Stimulated activated CD4-positive, alpha-beta T cell treated with anti-CD3 and anti-CD28 coated beads, Interleukin-1b, Interleukin-23, amount 100 ng/mL, for 48 hours (primary cell): ENCODE measurements at regions not wholly inside any gene's neighbourhood (a gene's known extent, or its start where the extent isn't known, plus 50 kb on each side); places are given as distances from the start of the nearest gene placed in this dataset.
"Not testable (repeated sequence)": the region's sequence is repeated elsewhere in the genome, so short reads cannot be mapped to it uniquely, and the experiment has no call there.

Experiments
- DNase-seq: peaks from one replicate; pipeline ENCODE4 v3.0.0-alpha.2; 2020

DNA sequence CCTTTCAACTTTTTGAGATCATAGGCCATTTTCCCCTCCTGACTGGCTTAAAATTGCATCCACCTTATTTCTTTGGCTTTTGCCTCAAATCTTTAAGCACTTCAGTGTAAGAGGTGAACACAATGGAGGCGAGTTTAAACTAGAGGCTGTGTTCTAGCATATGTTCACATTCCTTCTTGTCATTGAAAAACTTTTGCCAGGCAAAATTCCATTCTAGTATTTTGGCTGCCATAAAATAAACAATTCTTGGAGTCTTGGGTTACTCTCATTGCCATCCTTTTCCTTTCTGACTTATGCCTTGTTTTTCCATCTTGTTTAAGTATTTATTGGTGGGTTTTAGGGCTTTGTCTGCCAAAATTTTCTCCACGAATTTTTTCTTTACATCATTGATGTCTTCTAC is 137.3 kb upstream of the ANXA10 start:
- no peak for DNase-seq

DNA sequence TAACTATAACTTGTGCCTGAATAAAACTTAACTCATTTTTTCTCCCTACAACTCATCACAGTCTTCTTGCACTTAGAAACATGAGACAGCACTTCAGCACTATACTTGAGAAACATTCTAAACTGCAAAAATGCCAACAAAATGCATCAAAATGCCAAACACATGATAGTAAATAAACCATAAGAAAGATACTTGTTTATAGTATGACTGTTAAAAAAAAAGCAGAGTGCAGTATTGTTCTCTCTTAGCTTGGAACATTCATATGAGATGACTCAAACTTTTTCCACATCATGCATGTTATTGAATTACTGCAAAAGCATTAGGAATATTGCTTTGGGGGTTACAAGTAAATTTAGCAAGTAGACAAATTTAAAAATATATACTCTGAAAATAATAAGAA is 135.7 kb upstream of the ANXA10 start:
- no peak for DNase-seq

DNA sequence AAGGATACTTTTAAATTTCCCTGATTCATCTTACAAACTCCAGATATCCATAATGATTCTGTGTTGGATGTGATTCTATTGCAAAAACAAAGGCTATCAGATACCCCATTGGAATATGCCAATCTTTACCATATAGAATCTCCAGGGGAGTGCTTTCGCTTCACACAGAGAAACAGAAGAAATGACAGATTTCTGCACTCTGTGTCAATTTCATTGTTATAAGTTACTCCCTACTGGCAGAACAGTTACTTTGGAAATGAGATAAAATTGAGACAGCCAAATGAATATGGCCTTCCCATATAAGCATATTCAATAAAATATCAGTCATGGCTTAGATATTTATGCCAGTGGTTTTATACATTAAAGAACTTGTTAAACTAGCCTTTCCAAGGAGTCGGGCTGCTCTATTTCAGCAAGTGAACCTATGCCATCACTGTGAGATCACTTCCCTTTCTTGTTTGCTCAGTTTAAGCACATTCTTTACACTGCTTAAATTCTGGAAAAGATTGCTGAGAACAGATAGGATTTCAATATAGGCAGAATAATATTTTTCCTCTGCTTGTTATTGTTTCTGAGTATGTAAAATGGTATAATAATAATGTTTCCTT is 127.5 kb upstream of the ANXA10 start:
- no peak for DNase-seq

DNA sequence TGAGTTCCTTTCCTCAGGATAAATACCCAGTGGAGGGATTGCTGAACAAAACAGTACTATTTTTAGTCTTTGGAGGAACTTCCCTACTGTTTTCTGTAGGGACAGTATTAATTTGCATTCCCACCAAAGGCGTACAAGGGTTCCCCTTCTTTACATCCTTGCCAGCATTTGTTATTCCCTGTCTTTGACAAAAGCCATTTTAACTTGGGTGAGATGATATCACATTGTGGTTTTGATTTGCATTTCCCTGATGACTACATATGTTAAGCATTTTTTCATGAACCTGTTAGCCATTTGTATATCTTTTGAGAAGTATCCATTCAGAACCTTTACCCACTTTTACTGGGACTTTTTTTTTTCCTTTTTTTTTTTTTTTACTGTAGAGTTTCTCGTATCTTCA is 126.2 kb upstream of the ANXA10 start:
- DNase-seq, result no peak

DNA sequence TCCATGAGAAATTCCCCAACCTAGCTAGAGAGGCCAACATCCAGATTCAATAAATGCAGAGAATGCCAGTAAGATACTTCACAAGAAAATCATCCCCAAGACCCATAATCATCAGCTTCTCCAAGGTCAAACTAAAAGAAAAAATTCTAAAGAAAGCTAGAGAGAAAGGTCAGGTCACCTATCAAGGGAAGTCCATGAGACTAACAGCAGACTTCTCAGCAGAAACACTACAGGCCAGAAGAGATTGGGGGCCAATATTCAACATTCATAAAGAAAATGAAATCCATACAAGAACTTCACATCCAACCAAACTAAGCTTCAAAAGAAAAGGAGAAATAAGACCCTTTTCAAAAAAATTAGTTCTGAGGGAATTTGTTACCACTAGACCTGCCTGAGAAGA is 118.8 kb upstream of the ANXA10 start:
- no peak for DNase-seq

DNA sequence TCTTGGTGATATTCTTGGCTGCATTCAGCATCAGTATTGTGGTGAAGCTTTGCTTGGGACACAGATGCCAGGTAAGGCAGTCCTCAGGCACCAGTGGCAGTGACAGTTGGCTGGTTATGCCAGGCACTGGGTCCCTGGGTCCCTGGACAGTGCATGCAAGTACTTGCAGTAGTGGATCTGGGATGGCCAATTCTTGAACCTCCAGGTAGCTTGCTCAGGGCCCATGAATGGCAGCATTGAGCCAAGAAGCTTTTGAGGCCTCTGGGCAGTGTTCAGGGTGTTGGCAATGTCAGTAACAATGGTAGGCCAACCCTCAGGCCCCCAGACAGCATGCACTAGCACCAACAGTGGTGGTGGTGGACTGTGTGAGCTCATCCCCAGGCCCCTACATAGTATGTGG is 106.8 kb upstream of the ANXA10 start:
- no peak for DNase-seq

DNA sequence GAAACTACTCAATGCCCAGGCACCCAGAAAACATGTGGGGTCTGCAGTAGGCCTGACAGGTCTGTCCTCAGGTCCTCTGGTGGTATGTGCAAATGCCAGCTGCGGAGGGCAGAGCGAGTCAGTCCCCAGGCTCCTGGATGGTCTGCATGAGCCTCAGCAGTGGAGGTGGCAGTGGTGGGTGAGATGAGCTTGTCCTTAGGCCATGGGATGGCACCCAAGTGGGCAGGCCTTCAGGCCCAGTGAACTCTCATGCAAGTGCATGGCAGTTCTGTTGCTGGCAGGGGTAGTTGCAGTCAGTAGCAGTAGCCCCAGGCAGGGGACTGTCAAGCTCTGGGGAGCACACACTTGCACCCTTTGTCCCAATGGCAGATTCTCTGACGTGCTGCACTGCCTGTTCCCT is 106.3 kb upstream of the ANXA10 start:
- no peak for DNase-seq

DNA sequence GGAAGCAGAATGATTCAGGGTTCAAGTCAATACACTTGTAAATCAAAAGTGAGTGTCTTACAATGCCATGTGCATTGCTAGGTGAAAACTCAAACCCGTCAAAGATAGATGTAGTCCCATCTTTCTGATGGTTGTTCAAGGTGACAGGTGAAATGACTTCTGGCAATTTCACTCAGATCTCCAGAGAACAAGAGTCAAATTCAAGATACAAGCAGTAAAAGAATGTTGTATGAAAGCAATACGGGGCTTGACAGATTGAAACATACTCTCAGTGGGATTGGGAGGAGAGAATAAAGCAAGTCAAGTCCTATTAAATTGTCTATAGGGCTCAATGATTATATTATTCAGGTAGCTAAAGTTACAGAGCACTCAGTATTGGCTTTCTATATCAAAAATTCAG is 105.1 kb upstream of the ANXA10 start:
- no peak for DNase-seq

DNA sequence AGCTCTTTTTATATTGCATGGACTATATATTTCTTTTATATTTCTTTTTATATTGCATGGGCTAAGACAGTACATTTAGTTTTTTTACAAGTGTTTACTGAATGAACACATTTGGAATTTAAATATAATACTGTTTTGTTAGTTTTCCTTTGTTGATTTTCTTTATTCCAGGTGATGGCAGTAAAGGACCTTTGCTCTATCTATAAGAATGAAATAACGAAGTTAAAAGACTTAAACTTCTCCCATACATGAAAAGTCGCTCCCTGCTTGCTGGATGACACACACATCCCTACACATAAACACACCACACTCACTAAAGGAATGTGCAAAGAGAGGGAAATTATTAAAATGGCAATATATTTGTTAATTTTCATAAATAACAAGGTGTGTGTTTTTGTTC is 102.5 kb upstream of the ANXA10 start:
- DNase-seq, result no peak

DNA sequence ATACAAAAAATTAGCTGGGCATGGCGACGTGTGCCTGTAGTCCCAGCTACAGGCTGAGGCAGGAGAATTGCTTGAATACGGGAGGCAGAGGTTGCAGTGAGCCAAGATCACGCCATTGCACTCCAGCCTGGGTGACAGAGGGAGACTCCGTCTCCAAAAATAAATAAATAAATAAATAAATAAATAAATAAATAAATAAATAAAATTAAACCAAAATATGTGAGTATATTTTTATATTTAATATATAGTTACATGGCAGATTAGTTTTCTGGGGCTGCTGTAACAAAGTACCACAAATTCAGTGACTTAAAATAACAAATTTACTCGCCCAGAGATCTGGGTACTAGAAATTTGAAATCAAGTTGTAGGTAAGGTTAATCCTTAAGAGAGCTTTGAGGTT is 84.2 kb upstream of the ANXA10 start:
- not testable (repeated sequence) for DNase-seq

DNA sequence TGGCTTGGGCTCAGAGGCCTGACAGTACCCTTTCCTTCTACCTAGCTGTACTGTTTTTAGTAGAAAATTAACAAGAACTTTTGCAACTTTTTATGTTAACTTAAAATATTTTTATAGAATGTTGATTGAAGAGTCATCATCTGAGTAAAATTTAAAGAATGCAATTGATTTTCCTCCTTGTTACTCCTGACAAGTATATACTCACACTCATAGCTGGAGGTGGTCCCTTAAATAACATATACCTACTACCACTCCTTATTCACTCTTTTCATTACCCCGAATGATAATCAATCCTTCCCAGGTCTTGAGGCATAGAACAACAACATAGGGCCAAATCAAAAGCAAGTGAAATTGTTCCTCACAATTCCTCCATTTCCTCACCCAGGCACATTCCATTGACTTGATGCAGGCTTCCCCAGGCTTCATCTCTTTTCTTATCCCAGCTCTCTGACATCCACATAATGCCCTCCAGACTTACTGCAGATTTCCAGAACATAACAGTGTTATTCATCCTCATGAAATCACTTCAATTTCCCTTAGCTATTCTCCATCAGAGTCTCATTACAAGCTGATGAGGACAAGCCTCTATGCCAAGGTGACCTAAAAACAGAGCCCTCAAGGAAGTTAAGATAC is 73.2 kb upstream of the ANXA10 start:
- DNase-seq, result no peak

DNA sequence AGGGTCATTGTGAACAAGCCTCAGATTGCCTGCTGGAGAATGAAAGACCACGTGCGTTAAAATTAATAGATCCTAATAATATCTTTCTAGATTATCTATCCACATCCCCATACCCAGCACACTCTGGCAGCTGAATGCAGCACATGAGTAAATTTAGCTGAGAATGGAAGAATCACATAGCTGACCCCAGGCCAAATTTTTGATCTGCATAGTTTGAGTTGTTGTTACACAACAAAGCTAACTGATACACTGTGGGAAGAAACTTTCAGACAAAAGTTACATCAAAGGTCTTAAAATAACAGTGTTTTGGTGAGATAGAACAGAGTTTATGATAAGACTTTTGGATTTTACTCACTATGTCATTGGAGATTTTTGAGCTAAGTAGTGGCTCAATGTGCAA is 72.4 kb upstream of the ANXA10 start:
- DNase-seq, result no peak

DNA sequence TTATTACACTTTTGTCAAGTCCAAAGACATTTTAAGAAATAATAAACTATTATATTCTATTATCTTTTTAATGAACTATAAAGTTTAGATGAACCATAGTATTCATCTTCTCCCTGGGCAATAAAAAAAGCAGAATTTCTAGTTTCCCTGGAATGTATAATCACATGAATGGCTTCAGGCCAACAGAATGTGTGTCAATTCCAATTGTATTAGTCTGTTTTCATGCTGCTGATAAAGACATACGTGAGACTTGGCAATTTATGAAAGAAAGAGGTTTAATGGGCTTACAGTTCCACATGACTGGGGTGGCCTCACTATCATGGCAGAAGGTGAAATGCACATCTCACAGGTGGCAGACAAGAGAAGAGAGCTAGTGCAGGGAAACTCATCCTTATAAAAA is 70.7 kb upstream of the ANXA10 start:
- DNase-seq, result no peak

DNA sequence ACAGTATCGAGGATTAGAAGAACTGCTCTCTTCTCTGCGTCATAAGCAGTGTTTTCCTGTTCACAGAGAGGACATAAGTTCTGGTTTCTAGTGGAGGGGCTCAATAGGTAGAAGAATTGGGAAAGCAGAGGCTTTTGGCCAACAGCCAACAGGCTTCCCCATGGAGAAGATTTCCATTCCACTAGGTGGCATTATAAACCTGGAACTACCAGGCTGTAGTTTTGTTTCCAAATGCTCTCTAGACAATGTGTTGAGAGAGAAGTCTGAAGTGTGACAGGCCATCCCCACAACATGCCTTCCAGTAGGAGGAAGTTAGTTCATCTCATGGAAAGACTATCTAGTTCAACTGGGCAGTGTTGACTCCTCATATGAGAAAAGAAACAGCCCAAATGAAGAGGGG is 63.8 kb upstream of the ANXA10 start:
- no peak for DNase-seq

DNA sequence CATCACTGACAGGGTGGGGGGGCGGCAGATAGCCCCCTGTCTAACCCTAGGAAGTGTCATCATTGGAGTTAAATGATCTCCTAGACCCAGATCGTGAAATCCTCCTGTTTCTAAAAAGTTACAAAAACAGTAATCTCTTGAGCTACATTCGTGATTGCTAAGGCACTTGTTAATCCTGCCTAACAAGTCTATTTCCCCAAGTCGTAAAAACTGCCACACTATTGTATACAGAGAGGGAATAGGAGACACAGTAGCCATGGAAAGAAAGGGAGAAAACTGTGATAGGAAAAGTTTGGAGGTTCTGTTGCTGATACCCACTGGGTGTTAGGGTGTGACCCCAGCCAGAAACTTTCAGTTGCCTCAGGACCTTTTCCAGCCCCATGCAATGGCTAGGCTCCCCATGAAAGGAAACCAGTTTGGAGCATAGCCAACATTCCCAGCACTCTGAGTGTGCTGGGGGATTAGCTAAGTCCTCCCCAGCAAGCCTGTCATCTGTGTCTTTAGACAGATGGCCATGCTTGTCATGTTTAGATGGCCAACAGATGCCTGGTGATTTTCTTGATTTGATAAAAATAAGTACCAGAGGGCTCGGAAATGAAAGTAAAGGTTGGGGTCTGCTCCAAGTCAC is 63.3 kb upstream of the ANXA10 start:
- no peak for DNase-seq

DNA sequence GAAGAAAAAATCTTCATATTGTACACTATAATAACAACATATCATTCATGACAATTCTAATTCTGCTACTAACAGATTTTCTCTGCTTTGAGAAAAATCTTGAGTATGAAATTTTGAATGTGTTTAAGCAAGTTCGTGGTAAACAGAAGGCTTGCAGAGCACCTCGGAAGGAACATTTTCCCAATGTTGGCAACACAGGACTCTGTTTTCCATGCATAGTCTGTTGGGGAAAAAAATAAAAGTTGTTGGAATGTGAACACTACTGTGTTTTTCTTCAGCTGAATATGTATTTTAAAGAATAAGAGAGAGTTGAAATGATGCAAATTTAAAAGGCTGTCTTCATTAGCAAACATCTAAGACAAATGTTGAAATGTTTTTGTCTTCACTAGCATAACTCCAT is 54.7 kb upstream of the ANXA10 start:
- DNase-seq, result no peak

DNA sequence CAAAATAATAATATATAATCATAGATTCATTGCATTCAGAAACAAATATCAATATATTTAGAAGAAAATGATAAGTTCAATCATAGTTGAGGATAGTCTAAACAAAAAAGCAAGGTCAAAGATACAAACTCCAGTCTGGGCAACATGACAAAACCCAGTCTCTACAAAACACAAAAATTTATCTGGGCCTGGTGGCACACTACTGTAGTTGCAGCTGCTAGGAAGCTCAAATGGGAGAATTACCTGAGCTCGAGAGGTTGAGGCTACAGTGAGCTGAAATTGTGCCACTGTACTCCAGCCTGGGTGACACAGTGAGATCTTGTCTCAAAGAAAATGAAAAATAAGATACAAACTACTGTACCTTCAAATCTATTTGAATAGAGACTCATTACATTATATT is 52.7 kb upstream of the ANXA10 start:
- DNase-seq, result no peak
